HG03460 (cell line): ENCODE measurements at regions not wholly inside any gene's neighbourhood (a gene's known extent, or its start where the extent isn't known, plus 50 kb on each side); places are given as distances from the start of the nearest gene placed in this dataset.
A peak's percentile ranks its signal among the peaks of the same experiment; 100 is the strongest.
"Not testable (repeated sequence)": the region's sequence is repeated elsewhere in the genome, so short reads cannot be mapped to it uniquely, and the experiment has no call there.

Experiments used
- ATAC-seq: cut with Tn5 transposase; IDR thresholded peaks from one replicate; pipeline ENCODE4 v1.9.1; 2021; ENCODE audit not compliant: unreplicated experiment

GRCh38 chr3:36063992-36064391 lies 316.3 kb upstream of the STAC start:
- ATAC-seq, result no peak

- ATAC-seq, result no peak
These were observed 315.0 kb upstream of the STAC start for GRCh38 chr3:36065321-36065720.

GRCh38 chr3:36075491-36075890 lies 304.8 kb upstream of the STAC start:
- no peak for ATAC-seq

DNA sequence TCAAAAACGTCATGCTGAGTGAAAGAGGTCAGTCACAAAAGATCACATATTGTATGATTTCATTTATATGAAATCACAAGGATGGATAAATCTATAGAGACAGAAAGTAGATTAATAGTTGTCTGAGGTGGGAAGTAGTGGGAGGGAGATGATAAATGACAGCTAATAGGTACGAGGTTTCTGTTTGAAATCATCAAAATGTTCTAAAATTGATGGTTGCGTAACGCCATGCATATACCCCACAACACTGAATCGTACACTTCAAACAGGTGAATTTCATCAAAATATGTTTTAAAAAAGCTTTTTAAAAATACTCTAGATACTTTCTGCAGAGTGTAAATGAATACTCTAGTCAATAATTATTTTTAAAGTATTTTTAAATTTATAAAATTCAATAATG lies 303.0 kb upstream of the STAC start:
- no peak for ATAC-seq

GRCh38 chr3:36082958-36083357 lies 297.3 kb upstream of the STAC start:
- ATAC-seq, result not testable (repeated sequence)

DNA sequence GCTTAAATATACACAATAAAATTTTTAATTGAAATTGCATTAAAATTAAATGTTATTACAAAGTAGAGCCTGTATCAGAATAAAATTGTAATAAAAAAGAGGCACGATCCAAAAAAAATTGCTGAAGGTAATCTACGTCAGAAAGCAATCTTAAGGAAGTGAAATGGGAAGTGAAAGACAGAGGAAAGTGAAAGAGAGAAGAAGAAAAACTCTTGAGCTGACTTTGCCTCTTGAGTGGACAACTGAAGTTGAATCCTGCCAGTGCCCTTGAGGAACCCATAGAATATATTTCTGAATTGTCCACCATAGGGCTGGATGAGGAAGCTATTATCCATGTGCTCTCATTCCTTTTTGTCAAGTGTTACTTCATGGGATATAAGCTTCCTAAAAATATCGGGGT lies 285.1 kb upstream of the STAC start:
- ATAC-seq, result peak; percentile 62

GRCh38 chr3:36097209-36097608 lies 283.1 kb upstream of the STAC start:
- ATAC-seq, result no peak

DNA sequence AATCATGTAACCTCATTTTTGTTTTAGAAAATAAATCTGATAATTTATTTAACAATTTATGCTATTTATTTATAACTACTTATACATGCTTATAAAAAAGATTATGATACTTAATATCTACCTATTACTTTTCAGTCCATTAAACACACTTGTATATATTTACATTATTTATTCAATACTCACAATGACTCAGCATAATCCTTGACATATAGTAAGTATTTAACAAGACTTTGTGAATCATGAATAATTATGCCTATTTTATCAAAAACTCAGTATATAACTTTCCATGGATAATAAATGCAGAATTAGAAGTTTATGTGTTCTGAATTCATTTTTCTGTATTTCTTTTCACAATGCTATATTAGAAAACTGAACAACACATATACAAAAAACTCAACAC lies 266.0 kb upstream of the STAC start:
- no peak for ATAC-seq

- no peak for ATAC-seq
These were observed 256.0 kb upstream of the STAC start for GRCh38 chr3:36124118-36124796.

DNA sequence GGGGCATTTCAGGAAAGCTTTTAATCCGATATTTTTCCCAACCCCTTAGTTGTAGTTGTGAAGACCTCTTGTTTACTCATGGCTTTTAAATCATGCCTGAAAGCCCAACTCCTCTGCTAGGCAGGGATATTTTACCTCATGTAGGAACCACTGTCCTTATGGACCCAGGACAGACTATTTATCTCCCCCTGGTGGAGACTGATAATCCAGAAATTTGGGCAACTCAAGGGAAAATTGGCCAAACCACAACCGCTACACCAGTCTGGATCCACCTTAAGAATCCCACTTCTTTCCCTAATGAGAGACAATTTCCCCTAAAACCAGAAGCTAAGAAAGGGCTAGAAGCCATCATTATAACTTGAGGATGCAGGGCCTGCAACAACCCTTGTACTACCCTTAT lies 248.1 kb upstream of the STAC start:
- ATAC-seq, result no peak

DNA sequence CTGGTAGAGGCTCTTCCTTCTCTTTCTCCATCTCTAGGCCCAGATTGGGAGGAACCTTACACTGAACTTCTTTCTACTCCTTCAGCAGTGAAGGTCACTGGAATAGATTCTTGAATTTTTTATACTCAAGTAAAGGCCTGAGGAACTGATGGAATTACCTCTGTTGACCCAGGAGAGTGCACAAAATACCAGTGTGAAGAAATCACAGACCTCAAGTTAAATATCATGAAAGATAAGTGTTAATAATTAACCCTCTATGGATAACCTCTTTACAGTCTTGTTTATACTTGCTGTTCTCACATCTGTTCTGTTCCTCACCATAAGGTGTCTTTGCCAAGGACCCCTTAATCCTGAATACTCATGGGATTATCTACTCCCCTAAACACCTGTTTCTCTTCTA lies 244.4 kb upstream of the STAC start:
- no peak for ATAC-seq

- ATAC-seq, result no peak
These were observed 237.6 kb upstream of the STAC start for GRCh38 chr3:36142746-36143145.

DNA sequence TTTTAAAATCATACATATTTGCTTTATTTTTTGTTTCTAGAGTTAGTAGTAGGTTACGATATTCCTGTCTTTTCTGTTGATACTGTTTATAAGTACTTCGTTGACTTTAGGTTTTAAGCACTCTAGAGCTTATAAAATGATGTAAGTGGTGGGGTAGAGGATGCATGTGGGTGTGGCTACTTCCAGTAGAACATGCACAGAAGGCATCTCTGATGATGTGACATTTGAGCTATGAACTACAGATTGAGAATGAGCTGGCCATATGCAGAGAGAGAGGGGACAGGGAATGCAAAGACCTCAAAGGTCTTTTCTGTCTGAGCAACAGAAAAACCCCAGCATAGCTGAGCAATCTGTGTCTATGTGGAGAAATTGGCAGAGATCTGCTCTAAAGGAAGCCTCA lies 233.9 kb upstream of the STAC start:
- no peak for ATAC-seq

DNA sequence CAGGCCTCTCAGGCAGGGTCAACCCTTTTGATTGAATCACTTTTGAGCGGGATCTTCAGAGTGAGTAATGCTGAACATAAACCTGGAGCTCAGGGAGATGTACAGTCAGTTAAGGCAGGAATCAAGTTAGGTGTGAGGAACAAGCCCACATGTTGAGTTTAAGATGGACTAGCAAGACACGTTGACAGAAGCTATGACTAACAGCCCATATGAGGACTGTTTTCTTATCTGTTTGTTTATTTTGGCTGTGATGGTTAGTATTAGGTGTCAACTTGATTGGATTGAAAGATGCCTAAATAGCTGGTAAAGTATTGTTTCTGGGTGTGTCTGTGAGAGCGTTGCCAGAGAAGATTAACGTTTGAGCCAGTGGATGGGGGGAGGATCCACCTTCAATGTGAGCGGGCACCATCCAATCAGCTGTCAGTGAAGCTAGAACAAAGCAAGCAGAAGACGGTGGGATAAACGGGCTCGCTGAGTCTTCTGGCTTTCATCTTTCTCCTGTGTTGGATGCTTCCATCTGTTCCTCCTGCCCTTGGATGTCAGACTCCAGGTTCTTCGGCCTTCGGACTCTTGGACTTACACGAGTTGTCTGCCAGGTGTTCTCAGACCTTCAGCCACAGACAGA lies 232.3 kb upstream of the STAC start:
- ATAC-seq, result no peak

GRCh38 chr3:36149447-36149865 lies 230.8 kb upstream of the STAC start:
- no peak for ATAC-seq

DNA sequence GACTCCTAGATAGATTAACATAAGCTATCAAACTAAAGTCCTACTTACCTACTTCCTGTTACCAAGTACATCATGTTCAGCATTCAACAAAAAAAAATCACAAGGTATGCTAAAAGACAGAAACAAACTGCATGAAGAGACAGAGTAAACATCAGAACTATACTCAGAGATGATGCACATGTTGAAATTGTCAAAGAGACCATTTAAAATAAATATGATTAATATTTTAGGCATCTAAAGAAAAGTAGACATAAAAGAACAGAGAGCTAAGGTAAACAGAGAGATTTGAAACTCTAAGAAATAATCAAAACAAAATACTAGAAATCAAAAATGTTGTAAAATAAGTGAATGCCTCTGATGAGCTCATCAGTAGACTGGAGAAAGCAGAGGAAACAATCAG lies 224.8 kb upstream of the STAC start:
- ATAC-seq, result no peak

GRCh38 chr3:36164400-36164799 lies 215.9 kb upstream of the STAC start:
- ATAC-seq, result no peak

GRCh38 chr3:36165509-36166290 lies 214.6 kb upstream of the STAC start:
- ATAC-seq, result no peak

GRCh38 chr3:36166477-36166876 lies 213.8 kb upstream of the STAC start:
- ATAC-seq, result no peak

DNA sequence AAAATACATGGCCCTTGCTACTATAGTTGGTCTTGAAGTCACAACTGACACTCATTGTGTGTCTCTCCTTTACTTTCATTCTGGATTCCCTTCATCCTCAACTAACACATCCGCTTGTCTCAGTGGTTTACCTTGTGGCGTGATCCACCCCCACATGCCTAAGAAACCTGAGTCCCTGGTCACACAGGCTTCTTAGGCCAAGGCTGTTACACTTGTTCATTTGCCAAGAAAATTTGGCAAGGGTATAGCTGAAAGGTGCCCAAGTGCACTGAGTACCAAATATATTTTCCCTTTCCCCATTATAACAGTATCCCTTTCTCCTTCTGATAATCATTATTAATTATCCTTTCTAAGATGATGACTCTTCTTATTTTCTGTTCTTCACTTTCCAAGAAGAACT lies 207.6 kb upstream of the STAC start:
- ATAC-seq, result no peak

DNA sequence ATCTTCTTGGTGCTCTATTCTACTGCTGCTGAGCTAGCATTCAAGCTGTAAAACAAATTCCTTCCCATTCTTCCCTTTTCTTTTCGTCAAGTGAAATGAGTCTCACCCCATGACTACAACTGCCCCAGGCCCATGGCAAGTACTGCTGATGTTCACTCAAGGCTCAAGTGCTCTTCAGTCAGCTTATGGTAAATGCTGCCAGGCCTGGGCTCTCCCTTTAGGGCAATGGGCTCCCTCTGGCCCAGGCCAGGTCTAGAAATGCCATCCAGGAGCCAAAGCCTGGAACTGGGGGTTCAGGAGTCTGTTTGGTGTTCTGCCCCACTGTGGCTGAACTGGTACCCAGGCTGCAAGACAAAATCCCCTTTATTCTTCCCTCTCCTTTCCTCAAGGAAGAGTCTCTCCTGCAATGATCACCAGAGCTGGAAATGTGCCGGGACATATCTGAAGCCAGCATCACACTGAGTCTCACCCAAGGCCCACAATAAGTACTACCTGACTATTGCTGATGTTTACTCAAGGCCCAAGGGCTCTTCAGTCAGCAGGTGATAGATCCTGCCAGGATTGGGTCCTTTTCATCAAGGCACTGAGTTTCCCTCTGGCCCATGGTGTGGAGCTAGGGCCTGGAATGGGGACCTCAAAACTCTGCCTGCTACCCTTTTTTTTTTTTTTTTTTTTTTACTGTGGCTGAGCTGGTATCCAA lies 205.0 kb upstream of the STAC start:
- no peak for ATAC-seq
